Loucy (cell line): ENCODE measurements at regions not wholly inside any gene's neighbourhood (a gene's known extent, or its start where the extent isn't known, plus 50 kb on each side); places are given as distances from the start of the nearest gene placed in this dataset.

Experiments used
- H2AFZ ChIP-seq: fragments of 200-600 bp; sonication (generic); 2 replicates; pipeline ENCODE4 v1.6.0; 2016; ENCODE audit warnings: antibody characterized with exemption, mild to moderate bottlenecking, low read length, moderate library complexity
- H3F3A ChIP-seq: fragments of 200-600 bp; 2 replicates; pipeline ENCODE4 v1.6.0; 2016; ENCODE audit warnings: antibody characterized with exemption, low read depth, mild to moderate bottlenecking
- H3K27me3 ChIP-seq: fragments of 200-600 bp; sonication (generic); 2 replicates; pipeline ENCODE4 v1.6.1; 2014; ENCODE audit warnings: low read length, mild to moderate bottlenecking; ENCODE audit not compliant: insufficient read depth, poor library complexity, severe bottlenecking
- H3K36me3 ChIP-seq: fragments of 200-600 bp; sonication (generic); 2 replicates; pipeline ENCODE4 v1.6.1; 2016; ENCODE audit warnings: low read length; ENCODE audit not compliant: insufficient read depth
- H3K4me1 ChIP-seq: fragments of 200-600 bp; sonication (generic); 2 replicates; pipeline ENCODE4 v1.5.1; 2014; ENCODE audit warnings: low read length, mild to moderate bottlenecking; ENCODE audit not compliant: insufficient read depth, poor library complexity, severe bottlenecking
- H3K4me2 ChIP-seq: fragments of 200-600 bp; sonication (generic); 2 replicates; pipeline ENCODE4 v1.6.0; 2014; ENCODE audit warnings: antibody characterized with exemption, low read length, low read depth, mild to moderate bottlenecking; ENCODE audit not compliant: poor library complexity, severe bottlenecking
- H3K4me3 ChIP-seq: fragments of 200-600 bp; sonication (generic); 2 replicates; pipeline ENCODE4 v1.5.1; 2014; ENCODE audit warnings: low read length, mild to moderate bottlenecking, mixed read lengths; ENCODE audit not compliant: poor library complexity, severe bottlenecking
- H3K79me2 ChIP-seq: fragments of 200-600 bp; sonication (generic); 2 replicates; pipeline ENCODE4 v1.6.1; 2014; ENCODE audit warnings: low read length; ENCODE audit not compliant: insufficient read depth
- H3K9ac ChIP-seq: fragments of 200-600 bp; sonication (generic); 2 replicates; pipeline ENCODE4 v1.6.0; 2014; ENCODE audit warnings: mild to moderate bottlenecking, low read depth, low read length, moderate library complexity; ENCODE audit not compliant: poor library complexity, severe bottlenecking
- H3K9me2 ChIP-seq: fragments of 200-600 bp; sonication (generic); replicated peaks from 2 replicates; pipeline ENCODE4 v1.6.1; 2016; ENCODE audit warnings: low read depth, low read length, mixed read lengths
- H3K9me3 ChIP-seq: fragments of 200-600 bp; sonication (generic); 2 replicates; pipeline ENCODE4 v1.6.1; 2014; ENCODE audit warnings: mild to moderate bottlenecking, antibody characterized with exemption, low read length, low read depth; ENCODE audit not compliant: insufficient read depth
- H4K20me1 ChIP-seq: fragments of 200-600 bp; sonication (generic); 2 replicates; pipeline ENCODE4 v1.6.0; 2014; ENCODE audit warnings: antibody characterized with exemption, low read length, mild to moderate bottlenecking; ENCODE audit not compliant: insufficient read depth, poor library complexity, severe bottlenecking
- CTCF ChIP-seq: fragments of 200-600 bp; sonication (generic); conservative IDR thresholded peaks from 2 replicates; pipeline ENCODE4 v1.5.1; 2014; ENCODE audit warnings: mild to moderate bottlenecking, antibody characterized with exemption, low read length
- EZH2phosphoT487 ChIP-seq: fragments of 200-600 bp; IDR thresholded peaks from 2 replicates; pipeline ENCODE4 v1.6.1; 2018; ENCODE audit warnings: antibody characterized with exemption, mild to moderate bottlenecking, moderate library complexity, borderline replicate concordance

GRCh38 chr3:95350049-95350448, 1287.2 kb downstream of the NSUN3 start:
- no peaks in the 10 kb centered on the region for H3F3A ChIP-seq
- H3K36me3 ChIP-seq = no peaks in the 10 kb centered on the region
- no peaks in the 10 kb centered on the region for H3K27me3 ChIP-seq
- no peak overlapping the region for H3K4me3 ChIP-seq
- no peaks in the 10 kb centered on the region for H4K20me1 ChIP-seq
- no peak overlapping the region for H2AFZ ChIP-seq
- no peak for TF ChIP-seq CTCF
- no peak for TF ChIP-seq EZH2phosphoT487
- H3K9me3 ChIP-seq = no peaks in the 10 kb centered on the region
- H3K9me2 ChIP-seq = no peaks in the 10 kb centered on the region
- H3K79me2 ChIP-seq = no peaks in the 10 kb centered on the region
- no peak overlapping the region for H3K4me2 ChIP-seq
- no peak overlapping the region for H3K9ac ChIP-seq
- no peaks in the 10 kb centered on the region for H3K4me1 ChIP-seq

GRCh38 chr3:95351158-95351557, 1288.3 kb downstream of the NSUN3 start:
- no peaks in the 10 kb centered on the region for H3K4me1 ChIP-seq
- no peak overlapping the region for H3K4me2 ChIP-seq
- TF ChIP-seq CTCF (no peak), EZH2phosphoT487 (no peak)
- no peaks in the 10 kb centered on the region for H4K20me1 ChIP-seq
- no peaks in the 10 kb centered on the region for H3K79me2 ChIP-seq
- H3K9ac ChIP-seq = no peak overlapping the region
- no peaks in the 10 kb centered on the region for H3K36me3 ChIP-seq
- H3F3A ChIP-seq = no peaks in the 10 kb centered on the region
- H3K27me3 ChIP-seq = no peaks in the 10 kb centered on the region
- no peaks in the 10 kb centered on the region for H3K9me2 ChIP-seq
- H3K9me3 ChIP-seq = no peaks in the 10 kb centered on the region
- no peak overlapping the region for H2AFZ ChIP-seq
- no peak overlapping the region for H3K4me3 ChIP-seq

GRCh38 chr3:95352471-95352870, 1289.6 kb downstream of the NSUN3 start:
- H3K4me1 ChIP-seq = no peaks in the 10 kb centered on the region
- H3K9me2 ChIP-seq = no peaks in the 10 kb centered on the region
- H3F3A ChIP-seq = no peaks in the 10 kb centered on the region
- no peaks in the 10 kb centered on the region for H4K20me1 ChIP-seq
- H3K9me3 ChIP-seq = no peaks in the 10 kb centered on the region
- H3K36me3 ChIP-seq = no peaks in the 10 kb centered on the region
- H3K79me2 ChIP-seq = no peaks in the 10 kb centered on the region
- no peak overlapping the region for H2AFZ ChIP-seq
- no peak overlapping the region for H3K9ac ChIP-seq
- no peaks in the 10 kb centered on the region for H3K27me3 ChIP-seq
- TF ChIP-seq CTCF = no peak
- TF ChIP-seq EZH2phosphoT487 = no peak
- no peak overlapping the region for H3K4me3 ChIP-seq
- H3K4me2 ChIP-seq = no peak overlapping the region
